SK-N-SH (cell line): ENCODE measurements at regions not wholly inside any gene's neighbourhood (a gene's known extent, or its start where the extent isn't known, plus 50 kb on each side); places are given as distances from the start of the nearest gene placed in this dataset.

Experiments used
- CTCF ChIA-PET: fragments of 300-600, 350-600 bp; formaldehyde crosslinking; extraction: SDS; loops from one replicate; lab custom pipeline; 2021; lab: Yijun Ruan, JAX
- POLR2A ChIA-PET: fragments of 350-600 bp; sonication (Branson Sonifier 250); formaldehyde crosslinking; extraction: SDS; loops from one replicate; lab custom pipeline; 2020; ENCODE audit warnings: antibody characterized with exemption, inconsistent platforms; lab: Yijun Ruan, JAX
- DNase-seq: peaks from one replicate; pipeline ENCODE4 v3.0.0; 2012
- H2AFZ ChIP-seq: fragments of 200-600 bp; sonication (generic); 2 replicates; pipeline ENCODE4 v1.8.1; 2016; ENCODE audit warnings: antibody characterized with exemption, mild to moderate bottlenecking, low read depth
- H3F3A ChIP-seq: fragments of 200-600 bp; sonication (generic); replicated peaks from 2 replicates; pipeline ENCODE3; 2016; ENCODE audit warnings: antibody characterized with exemption, mild to moderate bottlenecking; ENCODE audit not compliant: insufficient read depth
- H3K27ac ChIP-seq, 2 experiments: fragments of 200-500 bp in 1 of 2; fragments of 200-600 bp in 1 of 2; sonication (Bioruptor generic) in 1 of 2; sonication (generic), shearing (Covaris generic) in 1 of 2; 2 replicates each; pipeline versions ENCODE4 v1.5.1 to v1.6.1; 2014 to 2016; ENCODE audit warnings: low read depth in 2 of 2, inconsistent platforms in 1 of 2, low read length in 1 of 2, mild to moderate bottlenecking in 1 of 2, mixed read lengths in 1 of 2
- H3K27me3 ChIP-seq: fragments of 200-600 bp; sonication (generic), shearing (Covaris generic); 2 replicates; pipeline ENCODE4 v1.6.1; 2016; ENCODE audit warnings: mixed run types; ENCODE audit not compliant: insufficient read depth
- H3K36me3 ChIP-seq, 2 experiments: fragments of 200-500 bp in 1 of 2; fragments of 200-600 bp in 1 of 2; sonication (Bioruptor generic) in 1 of 2; sonication (generic) in 1 of 2; replicated peaks in 1 of 2; 2 replicates each; pipeline versions ENCODE3 to v1.5.1; 2014 to 2016; ENCODE audit warnings: low read length in 1 of 2, mild to moderate bottlenecking in 1 of 2; ENCODE audit not compliant: insufficient read depth in 2 of 2, control insufficient read depth in 1 of 2
- H3K4me1 ChIP-seq, 2 experiments: fragments of 200-500 bp in 1 of 2; fragments of 200-600 bp in 1 of 2; sonication (Bioruptor generic) in 1 of 2; sonication (generic), shearing (Covaris generic) in 1 of 2; 2 replicates each; pipeline versions ENCODE4 v1.5.1 to v1.6.1; 2014 to 2016; ENCODE audit warnings: low read depth in 1 of 2, low read length in 1 of 2, mixed run types in 1 of 2; ENCODE audit not compliant: insufficient read depth in 2 of 2, control insufficient read depth in 1 of 2
- H3K4me2 ChIP-seq: fragments of 200-600 bp; sonication (generic), shearing (Covaris generic); 2 replicates; pipeline ENCODE4 v1.6.1; 2017; ENCODE audit warnings: mixed run types
- H3K4me3 ChIP-seq, 2 experiments: fragments of 200-500 bp in 1 of 2; fragments of 200-600 bp in 1 of 2; sonication (Bioruptor generic) in 1 of 2; sonication (generic), shearing (Covaris generic) in 1 of 2; 2 replicates each; pipeline versions ENCODE4 v1.5.1 to v1.8.1; 2014 to 2016; ENCODE audit warnings: low read depth in 2 of 2, inconsistent platforms in 1 of 2, low read length in 1 of 2, mild to moderate bottlenecking in 1 of 2, mixed read lengths in 1 of 2, moderate library complexity in 1 of 2
- H3K79me2 ChIP-seq: fragments of 200-600 bp; sonication (generic); 2 replicates; pipeline ENCODE4 v1.8.1; 2017; ENCODE audit warnings: mild to moderate bottlenecking; ENCODE audit not compliant: insufficient read depth
- H3K9ac ChIP-seq: fragments of 200-600 bp; sonication (generic); 2 replicates; pipeline ENCODE4 v1.6.1; 2017; ENCODE audit warnings: mixed run types
- H3K9me2 ChIP-seq: fragments of 200-600 bp; sonication (generic); 2 replicates; pipeline ENCODE4 v1.6.1; 2017; ENCODE audit warnings: mixed run types
- H3K9me3 ChIP-seq: fragments of 200-600 bp; sonication (generic); 2 replicates; pipeline ENCODE4 v1.6.1; 2017; ENCODE audit warnings: mixed run types, mild to moderate bottlenecking, moderate library complexity
- H4K20me1 ChIP-seq: fragments of 200-600 bp; sonication (generic); 2 replicates; pipeline ENCODE4 v1.6.1; 2017; ENCODE audit warnings: mild to moderate bottlenecking, mixed run types; ENCODE audit not compliant: insufficient read depth
- FOSL2 ChIP-seq: IDR thresholded peaks from 2 replicates; pipeline ENCODE4 v1.4.0; 2012; ENCODE audit warnings: low read depth, mild to moderate bottlenecking, moderate library complexity, borderline replicate concordance
- GABPA ChIP-seq: IDR thresholded peaks from 2 replicates; pipeline ENCODE4 v1.4.0; 2012; ENCODE audit warnings: low read depth, mild to moderate bottlenecking
- POLR2AphosphoS5 ChIP-seq: IDR thresholded peaks from 2 replicates; pipeline ENCODE4 v1.6.1; 2012; ENCODE audit warnings: low read depth, low read length
- RXRA ChIP-seq: IDR thresholded peaks from 2 replicates; pipeline ENCODE4 v1.4.0; 2012; ENCODE audit warnings: low read depth, mild to moderate bottlenecking, borderline replicate concordance
- YY1 ChIP-seq: IDR thresholded peaks from 2 replicates; pipeline ENCODE4 v1.4.0; 2012; ENCODE audit warnings: low read depth, mild to moderate bottlenecking
- TF ChIP-seq, protein P1 (sequence below): IDR thresholded peaks from 2 replicates; pipeline ENCODE4 v1.6.1; 2012; ENCODE audit warnings: mild to moderate bottlenecking, low read depth, low read length, moderate library complexity
- TF ChIP-seq, protein P2 (sequence below): IDR thresholded peaks from 2 replicates; pipeline ENCODE4; 2012
- TF ChIP-seq, protein P3 (sequence below): fragments of 150-350 bp; IDR thresholded peaks from 2 replicates; pipeline ENCODE4 v1.6.1; 2017; ENCODE audit warnings: antibody characterized with exemption, low read length, low read depth, borderline replicate concordance

- TF ChIP-seq, protein P1, sequence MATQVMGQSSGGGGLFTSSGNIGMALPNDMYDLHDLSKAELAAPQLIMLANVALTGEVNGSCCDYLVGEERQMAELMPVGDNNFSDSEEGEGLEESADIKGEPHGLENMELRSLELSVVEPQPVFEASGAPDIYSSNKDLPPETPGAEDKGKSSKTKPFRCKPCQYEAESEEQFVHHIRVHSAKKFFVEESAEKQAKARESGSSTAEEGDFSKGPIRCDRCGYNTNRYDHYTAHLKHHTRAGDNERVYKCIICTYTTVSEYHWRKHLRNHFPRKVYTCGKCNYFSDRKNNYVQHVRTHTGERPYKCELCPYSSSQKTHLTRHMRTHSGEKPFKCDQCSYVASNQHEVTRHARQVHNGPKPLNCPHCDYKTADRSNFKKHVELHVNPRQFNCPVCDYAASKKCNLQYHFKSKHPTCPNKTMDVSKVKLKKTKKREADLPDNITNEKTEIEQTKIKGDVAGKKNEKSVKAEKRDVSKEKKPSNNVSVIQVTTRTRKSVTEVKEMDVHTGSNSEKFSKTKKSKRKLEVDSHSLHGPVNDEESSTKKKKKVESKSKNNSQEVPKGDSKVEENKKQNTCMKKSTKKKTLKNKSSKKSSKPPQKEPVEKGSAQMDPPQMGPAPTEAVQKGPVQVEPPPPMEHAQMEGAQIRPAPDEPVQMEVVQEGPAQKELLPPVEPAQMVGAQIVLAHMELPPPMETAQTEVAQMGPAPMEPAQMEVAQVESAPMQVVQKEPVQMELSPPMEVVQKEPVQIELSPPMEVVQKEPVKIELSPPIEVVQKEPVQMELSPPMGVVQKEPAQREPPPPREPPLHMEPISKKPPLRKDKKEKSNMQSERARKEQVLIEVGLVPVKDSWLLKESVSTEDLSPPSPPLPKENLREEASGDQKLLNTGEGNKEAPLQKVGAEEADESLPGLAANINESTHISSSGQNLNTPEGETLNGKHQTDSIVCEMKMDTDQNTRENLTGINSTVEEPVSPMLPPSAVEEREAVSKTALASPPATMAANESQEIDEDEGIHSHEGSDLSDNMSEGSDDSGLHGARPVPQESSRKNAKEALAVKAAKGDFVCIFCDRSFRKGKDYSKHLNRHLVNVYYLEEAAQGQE = peak; percentile 25; the same call in 1 of the 2 replicates
- TF ChIP-seq YY1 = no peak
- TF ChIP-seq, protein P2, sequence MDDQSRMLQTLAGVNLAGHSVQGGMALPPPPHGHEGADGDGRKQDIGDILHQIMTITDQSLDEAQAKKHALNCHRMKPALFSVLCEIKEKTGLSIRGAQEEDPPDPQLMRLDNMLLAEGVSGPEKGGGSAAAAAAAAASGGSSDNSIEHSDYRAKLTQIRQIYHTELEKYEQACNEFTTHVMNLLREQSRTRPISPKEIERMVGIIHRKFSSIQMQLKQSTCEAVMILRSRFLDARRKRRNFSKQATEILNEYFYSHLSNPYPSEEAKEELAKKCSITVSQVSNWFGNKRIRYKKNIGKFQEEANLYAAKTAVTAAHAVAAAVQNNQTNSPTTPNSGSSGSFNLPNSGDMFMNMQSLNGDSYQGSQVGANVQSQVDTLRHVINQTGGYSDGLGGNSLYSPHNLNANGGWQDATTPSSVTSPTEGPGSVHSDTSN = no peak
- TF ChIP-seq, protein P3, sequence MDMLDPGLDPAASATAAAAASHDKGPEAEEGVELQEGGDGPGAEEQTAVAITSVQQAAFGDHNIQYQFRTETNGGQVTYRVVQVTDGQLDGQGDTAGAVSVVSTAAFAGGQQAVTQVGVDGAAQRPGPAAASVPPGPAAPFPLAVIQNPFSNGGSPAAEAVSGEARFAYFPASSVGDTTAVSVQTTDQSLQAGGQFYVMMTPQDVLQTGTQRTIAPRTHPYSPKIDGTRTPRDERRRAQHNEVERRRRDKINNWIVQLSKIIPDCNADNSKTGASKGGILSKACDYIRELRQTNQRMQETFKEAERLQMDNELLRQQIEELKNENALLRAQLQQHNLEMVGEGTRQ = no peak
- TF ChIP-seq FOSL2 = no peak
- TF ChIP-seq POLR2AphosphoS5 = no peak
- TF ChIP-seq, all 33 proteins: peak for 1
- Histone ChIP-seq H3K9ac (no peak overlapping the region), H3K36me3 (no peaks in the 10 kb centered on the region), H3K4me2 (no peak overlapping the region), H3K27ac (no peak overlapping the region), H3K9me3 (no peaks in the 10 kb centered on the region), H3F3A (no peaks in the 10 kb centered on the region), H3K4me1 (no peaks in the 10 kb centered on the region), H3K27me3 (no peaks in the 10 kb centered on the region), H4K20me1 (no peaks in the 10 kb centered on the region), H2AFZ (no peak overlapping the region), H3K9me2 (no peaks in the 10 kb centered on the region), H3K79me2 (no peaks in the 10 kb centered on the region), H3K4me3 (no peak overlapping the region)
- POLR2A ChIA-PET = no interaction called here
- CTCF ChIA-PET = no interaction called here
- no peak for DNase-seq
Measured at GRCh38 chr13:57264965-57265364, 98.0 kb downstream of the PRR20E start.

DNA sequence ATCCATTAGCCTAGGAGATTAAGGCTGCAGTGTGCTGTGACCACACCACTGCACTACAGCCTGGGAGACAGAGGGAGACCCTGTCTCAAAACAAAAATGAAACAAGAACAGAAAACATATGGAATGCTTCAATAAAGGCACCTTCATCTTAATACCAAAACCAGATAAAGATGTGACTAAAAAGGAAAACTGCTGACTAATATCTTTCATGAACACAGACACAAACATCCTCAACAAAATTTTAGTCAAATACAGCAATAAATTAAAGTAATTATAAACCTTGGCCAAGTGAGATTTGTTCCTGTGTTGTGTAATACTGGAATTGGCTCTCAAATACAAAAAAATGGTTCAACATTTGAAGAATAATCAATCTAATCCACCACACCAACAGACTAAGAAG lies 103.5 kb downstream of the PRR20E start:
- no peaks in the 10 kb centered on the region for H3K4me1 ChIP-seq
- H3K27ac ChIP-seq = no peak overlapping the region
- no peak for TF ChIP-seq GABPA
- no peak for TF ChIP-seq RXRA
- H4K20me1 ChIP-seq = no peaks in the 10 kb centered on the region
- H3K4me3 ChIP-seq = no peak overlapping the region
- ChIA-PET POLR2A (no interaction called here), CTCF (no interaction called here)
- no peaks in the 10 kb centered on the region for H3K9me2 ChIP-seq
- no peak for DNase-seq
- H3K27me3 ChIP-seq = no peaks in the 10 kb centered on the region
- no peaks in the 10 kb centered on the region for H3K79me2 ChIP-seq
- H3K4me2 ChIP-seq = no peak overlapping the region
- no peaks in the 10 kb centered on the region for H3F3A ChIP-seq
- no peaks in the 10 kb centered on the region for H3K9me3 ChIP-seq
- H3K36me3 ChIP-seq = no peaks in the 10 kb centered on the region
- no peak overlapping the region for H3K9ac ChIP-seq
- H2AFZ ChIP-seq = no peak overlapping the region
